GM21619 (cell line): ENCODE measurements at regions not wholly inside any gene's neighbourhood (a gene's known extent, or its start where the extent isn't known, plus 50 kb on each side); places are given as distances from the start of the nearest gene placed in this dataset.
A peak's percentile ranks its signal among the peaks of the same experiment; 100 is the strongest.

Experiments used
- ATAC-seq: cut with Tn5 transposase; IDR thresholded peaks from one replicate; pipeline ENCODE4 v1.9.1; 2021; ENCODE audit not compliant: unreplicated experiment

DNA sequence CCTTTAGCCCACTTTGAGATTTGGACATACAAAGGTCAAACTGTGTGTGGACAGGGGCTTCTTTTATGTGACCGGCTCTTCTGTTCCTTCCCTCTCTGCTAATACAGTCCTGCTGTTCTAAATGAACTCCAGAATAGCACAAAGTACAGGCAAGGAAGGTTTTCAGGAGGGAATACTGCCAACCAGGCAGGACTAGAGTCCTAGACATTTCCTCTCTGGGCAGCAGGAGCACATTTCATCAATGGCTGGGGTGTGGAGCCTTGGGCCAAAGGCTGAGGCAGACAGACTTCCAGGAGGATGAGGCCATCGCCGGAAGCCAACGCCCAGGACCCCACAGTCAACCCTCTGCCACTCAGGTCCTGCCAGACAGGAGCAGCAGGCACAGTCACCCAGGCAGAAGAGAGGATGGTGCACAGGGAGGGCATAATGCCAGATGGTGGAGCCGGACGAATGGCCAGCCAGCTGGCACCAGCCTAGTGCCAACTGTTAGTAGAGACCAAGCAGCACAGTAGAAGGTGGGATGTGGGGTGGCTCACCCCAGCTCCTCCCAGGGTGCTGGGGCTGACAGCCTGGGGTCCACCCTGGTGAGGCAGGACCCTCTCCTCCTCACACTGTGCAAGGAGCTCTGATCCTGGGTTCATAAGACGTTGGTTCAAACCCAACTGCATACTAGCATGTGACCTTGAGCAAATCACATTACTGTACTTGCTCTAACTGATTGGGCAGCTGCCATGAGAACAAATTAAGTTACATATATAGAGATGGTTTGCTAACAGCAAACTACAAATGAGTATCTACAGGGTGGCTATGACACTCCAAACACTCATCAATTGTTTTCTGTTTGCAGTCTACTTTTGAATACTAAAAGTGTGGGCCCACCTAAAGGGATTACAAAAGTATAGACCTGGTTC is 410.7 kb downstream of the SIPA1L2 start:
- ATAC-seq: no peak

- no peak for ATAC-seq
Observed at GRCh38 chr1:232213928-232214327, 416.0 kb downstream of the SIPA1L2 start.

DNA sequence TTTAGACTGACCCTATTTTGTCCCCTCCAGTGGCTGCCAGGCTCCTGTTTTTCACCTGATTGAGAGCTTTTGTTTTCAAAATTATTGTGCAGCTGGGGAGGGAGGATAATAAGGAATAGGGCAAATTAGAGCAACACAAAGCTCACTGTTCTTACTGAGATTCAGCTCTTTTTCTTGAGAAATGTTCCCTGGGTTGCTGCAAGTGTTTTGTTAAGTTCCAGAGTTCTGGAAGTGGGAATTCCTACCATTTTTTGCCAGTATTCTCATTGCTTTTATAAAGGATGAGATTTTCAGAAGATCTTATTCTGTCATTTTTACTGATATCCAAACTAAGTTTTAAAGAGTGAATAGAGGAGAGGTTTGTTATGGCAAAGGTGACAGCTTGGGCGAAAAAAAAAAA is 417.7 kb downstream of the SIPA1L2 start:
- ATAC-seq: no peak

DNA sequence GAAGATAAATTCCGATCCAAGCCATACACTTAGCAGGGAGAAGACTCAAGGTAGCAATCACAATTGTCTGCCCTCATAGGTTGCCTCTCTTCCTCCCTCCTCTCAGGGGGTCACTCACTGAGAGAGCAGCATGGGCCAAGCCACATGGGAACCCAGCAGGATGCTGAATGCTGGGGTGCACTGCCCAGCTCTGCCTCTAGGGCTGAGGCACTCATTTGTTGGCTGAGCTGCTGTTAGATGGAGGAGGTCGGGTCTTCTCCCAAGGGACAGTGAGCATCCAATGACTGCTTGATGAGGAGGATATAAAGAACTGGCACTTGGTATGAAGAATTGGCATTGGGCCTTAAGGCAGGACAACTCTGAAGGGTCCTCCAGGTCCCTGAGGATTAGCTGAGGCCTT is 418.8 kb downstream of the SIPA1L2 start:
- ATAC-seq: peak; percentile 77

DNA sequence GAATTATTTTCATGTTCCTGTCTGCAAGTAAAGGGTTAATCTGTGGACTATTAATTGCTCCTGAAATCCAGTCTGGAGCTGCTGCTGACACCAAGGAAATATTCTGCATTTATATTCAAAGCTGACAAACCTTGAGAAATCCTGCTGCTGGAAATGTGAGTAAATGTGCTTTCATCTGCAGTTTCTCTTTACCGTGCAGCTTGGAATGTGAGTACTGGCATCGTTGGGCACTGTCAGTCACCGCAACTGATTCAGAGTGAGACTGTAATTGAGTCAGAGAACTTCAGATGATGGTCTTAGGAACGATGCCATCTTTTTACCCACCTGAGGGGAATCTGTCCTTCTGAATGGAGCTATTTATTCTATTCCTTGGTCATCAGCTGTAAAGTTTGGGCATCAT is 420.6 kb downstream of the SIPA1L2 start:
- no peak for ATAC-seq

GRCh38 chr1:232207073-232207866 is 422.7 kb downstream of the SIPA1L2 start:
- ATAC-seq: no peak

DNA sequence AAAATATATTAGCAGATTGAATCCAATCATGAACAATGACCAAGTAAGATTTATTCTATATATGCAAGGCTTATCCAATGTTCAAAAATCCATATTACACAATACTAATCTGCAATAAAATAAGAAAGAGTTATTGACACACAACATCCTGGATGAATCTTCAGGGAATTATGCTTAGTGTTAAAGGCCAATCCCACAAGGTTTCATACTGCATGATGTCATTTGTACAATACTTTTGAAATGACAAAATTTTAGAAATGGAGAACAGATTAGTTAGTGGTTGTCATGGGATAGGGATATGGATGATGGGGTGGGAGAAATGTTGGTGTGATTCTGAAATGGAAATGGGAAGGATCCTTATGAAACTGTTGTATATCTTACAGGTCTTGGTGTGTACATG is 425.7 kb downstream of the SIPA1L2 start:
- no peak for ATAC-seq

DNA sequence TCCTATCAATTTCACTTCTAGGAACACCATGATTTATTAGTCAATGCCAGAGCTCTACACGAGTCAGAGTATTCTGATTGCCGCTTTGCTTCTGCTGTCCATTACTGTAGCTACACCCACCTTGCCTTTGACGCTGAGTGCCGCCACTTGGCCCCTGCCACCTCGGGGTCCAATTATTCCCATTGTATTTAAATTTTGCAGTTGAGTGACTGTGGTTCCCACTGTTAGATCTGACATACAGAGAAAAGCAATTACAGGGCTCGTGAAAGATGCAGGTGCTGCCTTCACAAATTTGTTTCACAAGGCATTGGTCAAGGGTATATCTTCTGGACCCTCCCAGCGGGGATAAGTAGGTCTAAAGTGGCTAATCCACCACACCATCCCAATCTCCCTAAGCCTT is 428.9 kb downstream of the SIPA1L2 start:
- no peak for ATAC-seq

DNA sequence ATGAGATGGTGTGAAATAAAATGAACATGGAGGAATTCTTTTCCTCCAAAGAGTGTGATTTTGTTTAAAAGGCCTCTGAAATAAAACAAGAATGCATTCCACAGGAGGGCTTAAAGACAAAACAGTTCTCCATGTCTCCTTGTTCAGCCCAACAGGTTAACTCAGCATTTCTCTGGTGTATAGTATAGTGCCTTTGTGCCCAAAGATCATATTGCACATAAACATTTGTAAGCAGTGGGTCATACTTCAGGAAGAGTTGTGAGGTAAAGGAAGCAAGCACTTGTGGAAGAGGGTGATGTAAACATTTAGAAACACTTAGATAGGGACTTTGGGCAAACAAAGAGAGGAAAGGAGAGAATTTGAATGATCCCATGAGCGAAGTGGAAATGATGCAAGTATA is 433.9 kb downstream of the SIPA1L2 start:
- no peak for ATAC-seq

DNA sequence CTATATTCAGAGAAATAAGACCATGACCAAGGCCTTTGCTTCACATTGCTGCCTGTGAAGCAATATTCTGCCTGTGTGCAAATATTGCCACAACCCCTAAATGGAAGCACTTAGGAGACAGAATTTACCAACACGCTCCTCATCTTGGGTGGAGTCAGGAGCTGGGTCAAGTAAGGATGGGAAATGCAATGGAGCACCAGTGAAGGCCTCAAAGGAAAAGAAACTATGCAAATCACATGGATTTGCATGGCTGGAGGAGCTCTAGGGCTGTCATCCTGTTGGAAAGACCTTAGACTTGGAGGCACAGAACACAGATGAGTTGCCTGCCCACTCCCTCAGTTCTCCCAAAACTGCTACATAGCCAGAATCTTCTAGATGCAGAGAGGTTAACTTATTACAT is 435.5 kb downstream of the SIPA1L2 start:
- no peak for ATAC-seq

DNA sequence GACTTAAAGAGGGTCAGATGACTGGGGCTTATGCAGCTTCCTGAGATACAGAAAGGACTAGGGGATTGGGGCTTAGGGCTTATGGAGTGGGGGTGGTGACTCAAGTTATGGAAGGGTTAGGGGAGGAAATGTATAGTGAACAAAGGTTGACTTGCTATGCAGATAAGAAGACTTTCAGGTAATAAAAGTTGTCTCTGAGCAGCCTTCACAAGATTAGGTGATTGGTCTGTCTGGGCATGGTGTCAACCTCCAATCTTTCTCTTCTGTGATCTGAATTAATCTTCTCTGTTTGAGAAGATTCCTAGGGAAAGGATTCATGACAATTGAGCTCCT is 436.5 kb downstream of the SIPA1L2 start:
- ATAC-seq: no peak

DNA sequence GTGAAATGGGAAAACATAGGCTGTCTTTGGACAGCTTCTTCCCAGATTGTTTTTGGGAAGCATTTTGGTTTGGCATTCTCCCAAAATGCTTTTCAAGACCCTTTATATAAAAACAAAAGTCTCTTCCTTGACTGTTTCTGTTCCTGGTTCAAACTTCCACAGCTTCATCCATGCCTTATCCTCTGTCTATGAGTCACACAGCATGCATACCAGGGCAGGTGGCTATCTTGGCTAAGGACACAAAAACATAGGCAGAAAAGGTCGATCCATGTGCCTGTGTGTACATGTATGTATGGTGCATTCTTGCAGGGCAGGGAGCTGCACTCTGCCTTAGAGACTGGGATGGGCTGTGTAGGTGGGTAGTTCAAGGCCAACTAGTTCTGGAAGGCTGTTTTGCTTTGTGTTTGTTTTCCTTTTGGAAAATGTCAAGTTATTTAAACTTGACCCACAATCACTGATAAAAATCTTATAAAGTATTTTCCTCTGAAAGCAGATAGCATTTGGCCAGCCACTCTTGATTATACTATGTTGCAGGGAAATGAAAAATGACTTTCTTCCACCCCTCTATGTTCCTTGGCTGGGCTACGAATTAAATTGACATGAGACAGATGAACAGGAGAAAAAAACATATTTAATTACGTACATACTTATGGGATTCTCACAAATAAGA is 437.0 kb downstream of the SIPA1L2 start:
- no peak for ATAC-seq

GRCh38 chr1:232191560-232191959 is 438.4 kb downstream of the SIPA1L2 start:
- ATAC-seq: no peak

DNA sequence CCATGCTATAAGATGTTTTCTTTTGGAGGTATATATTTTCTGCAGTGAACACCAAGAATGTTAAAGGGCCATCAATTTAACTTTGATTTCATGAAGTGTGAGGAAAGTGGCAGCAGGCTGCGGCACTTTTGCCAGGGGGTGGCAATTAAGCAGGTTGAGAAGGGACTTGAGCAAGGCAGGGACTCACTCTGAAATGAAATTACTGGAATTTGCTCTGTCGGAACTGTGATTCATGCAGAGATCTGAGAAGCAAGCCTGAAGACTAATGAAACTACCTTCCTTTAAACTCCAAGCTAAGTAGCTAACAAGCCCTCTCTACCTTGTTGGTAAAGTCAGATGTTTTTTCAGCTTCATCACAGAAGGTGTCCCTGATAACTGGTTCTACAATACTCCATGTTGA is 441.6 kb downstream of the SIPA1L2 start:
- ATAC-seq: no peak

GRCh38 chr1:232186931-232187330 is 443.0 kb downstream of the SIPA1L2 start:
- ATAC-seq: no peak

- ATAC-seq: no peak
Observed at GRCh38 chr1:232184561-232185530, 445.1 kb downstream of the SIPA1L2 start.

- ATAC-seq: no peak
Observed at GRCh38 chr1:232183802-232184201, 446.1 kb downstream of the SIPA1L2 start.

DNA sequence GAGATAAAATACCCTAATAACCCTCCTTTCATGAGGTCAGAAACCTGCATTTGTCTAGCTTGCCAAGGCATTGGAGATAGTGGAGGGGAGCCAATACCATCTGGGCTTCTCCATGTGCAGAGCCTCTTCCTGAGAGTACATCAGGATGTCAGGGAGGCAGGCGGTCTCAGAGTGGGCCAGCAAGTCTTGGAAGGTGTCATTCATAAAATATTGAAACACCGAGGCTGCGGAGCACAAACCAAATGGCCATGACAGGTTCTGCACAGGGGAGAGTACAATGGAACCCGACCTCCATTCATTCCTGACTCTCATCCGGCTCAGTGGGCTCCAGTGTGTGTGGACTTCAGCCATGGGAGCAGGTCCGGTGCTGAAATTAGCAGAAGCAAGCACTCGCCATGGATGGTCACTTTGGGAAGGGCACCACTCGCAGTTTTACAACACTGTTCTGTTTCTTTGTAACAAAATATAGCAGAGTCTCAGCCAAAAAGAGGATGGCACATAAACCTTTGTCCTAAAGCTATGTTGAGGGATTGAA is 446.6 kb downstream of the SIPA1L2 start:
- no peak for ATAC-seq

DNA sequence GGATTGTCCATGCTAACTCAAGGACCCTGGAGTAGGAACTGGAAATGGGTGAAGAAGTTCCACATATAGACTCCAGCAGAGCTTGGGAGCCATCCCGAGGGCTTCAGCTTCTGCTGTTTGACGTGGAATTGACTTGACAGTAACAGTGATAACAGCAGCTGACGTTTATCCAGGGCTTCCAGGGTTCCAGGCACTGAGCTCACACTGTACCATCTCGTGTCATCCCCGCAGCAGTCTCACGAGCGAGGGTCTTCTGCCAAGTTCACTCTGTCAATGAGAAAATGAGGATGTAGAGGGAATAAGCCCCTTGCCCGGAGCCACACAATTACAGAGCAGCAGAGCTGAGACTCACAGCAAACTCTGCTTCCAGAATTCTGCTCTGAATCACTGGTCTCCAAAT is 447.7 kb downstream of the SIPA1L2 start:
- ATAC-seq: no peak

- ATAC-seq: no peak
Observed at GRCh38 chr1:232180779-232181136, 449.2 kb downstream of the SIPA1L2 start.
